Fibroblast of pulmonary artery (primary cell): ENCODE measurements at regions not wholly inside any gene's neighbourhood (a gene's known extent, or its start where the extent isn't known, plus 50 kb on each side); places are given as distances from the start of the nearest gene placed in this dataset.

Experiments used
- DNase-seq: peaks from one replicate; pipeline ENCODE4 v3.0.0-alpha.2; 2010; ENCODE audit warnings: low read depth
- H3K4me3 ChIP-seq: replicated peaks from 2 replicates; pipeline ENCODE4 v1.5.1; 2011; ENCODE audit warnings: low read depth, mild to moderate bottlenecking, control low read depth, low read length, moderate library complexity
- TF ChIP-seq, protein P1 (sequence below): IDR thresholded peaks from 2 replicates; pipeline ENCODE4 v1.5.1; 2011; ENCODE audit warnings: mild to moderate bottlenecking, control low read depth, low read length, inconsistent platforms; ENCODE audit errors: missing control alignments

DNA sequence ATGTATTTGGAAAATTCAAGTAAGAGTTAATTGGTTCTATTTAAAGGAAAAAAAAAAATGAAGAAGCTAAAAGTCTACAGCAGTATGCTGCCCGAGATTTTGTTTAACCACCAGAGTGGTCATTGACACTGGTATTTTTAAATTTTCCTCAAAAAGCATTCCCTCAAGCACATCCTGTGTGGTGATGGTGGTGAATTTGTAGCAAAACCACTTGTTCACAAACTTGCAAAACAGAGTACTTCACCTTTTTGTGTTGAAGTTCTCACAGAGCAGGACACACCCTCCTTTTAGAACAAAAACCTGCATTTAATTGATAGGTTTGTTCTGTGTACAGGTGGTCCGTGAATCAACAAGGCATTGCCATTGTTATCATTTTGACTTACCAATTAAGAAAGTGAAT is 374.2 kb downstream of the EFNA5 start:
- H3K4me3 ChIP-seq: no peak overlapping the region
- DNase-seq: no peak
- TF ChIP-seq, protein P1, sequence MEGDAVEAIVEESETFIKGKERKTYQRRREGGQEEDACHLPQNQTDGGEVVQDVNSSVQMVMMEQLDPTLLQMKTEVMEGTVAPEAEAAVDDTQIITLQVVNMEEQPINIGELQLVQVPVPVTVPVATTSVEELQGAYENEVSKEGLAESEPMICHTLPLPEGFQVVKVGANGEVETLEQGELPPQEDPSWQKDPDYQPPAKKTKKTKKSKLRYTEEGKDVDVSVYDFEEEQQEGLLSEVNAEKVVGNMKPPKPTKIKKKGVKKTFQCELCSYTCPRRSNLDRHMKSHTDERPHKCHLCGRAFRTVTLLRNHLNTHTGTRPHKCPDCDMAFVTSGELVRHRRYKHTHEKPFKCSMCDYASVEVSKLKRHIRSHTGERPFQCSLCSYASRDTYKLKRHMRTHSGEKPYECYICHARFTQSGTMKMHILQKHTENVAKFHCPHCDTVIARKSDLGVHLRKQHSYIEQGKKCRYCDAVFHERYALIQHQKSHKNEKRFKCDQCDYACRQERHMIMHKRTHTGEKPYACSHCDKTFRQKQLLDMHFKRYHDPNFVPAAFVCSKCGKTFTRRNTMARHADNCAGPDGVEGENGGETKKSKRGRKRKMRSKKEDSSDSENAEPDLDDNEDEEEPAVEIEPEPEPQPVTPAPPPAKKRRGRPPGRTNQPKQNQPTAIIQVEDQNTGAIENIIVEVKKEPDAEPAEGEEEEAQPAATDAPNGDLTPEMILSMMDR: no peak

DNA sequence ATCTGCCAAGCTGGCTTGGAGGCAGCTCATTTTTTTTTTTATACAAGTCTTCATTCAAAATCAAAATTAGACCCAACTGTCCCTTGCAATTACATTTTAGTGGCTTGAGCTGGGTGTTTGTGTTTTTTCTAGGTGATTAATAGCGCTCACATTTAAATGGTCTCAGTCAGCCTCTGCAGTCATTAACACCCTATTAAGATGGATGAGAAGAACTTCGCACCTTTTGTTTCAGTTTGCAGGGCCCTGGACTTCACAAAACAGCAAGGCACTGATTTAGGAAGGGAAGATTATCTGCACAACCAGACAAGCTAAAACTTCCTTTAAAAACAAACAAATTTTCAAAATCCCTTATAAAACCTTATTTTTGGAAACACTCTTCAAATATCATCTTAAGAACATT is 374.8 kb downstream of the EFNA5 start:
- no peak for DNase-seq
- TF ChIP-seq, protein P1: no peak
- no peak overlapping the region for H3K4me3 ChIP-seq

DNA sequence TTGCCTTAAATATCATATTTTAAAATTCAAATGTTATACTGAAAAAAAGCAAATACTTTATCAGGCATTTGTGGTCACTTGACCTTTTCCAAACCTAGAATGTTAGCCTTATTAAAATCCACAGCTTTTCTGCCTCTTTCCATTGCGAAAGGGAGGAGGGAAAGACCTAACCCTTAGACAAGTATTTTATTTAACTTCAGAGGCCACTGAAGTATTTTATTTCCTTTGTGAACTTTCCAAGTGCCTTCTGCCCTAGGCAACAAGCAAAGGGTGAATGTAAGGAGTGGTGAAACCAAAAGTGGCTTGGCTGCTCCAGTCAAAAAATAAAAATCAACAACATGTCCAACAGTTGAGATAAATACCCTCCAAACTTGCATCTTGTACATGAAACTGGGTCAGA is 376.1 kb downstream of the EFNA5 start:
- H3K4me3 ChIP-seq: no peak overlapping the region
- TF ChIP-seq, protein P1: no peak
- no peak for DNase-seq

DNA sequence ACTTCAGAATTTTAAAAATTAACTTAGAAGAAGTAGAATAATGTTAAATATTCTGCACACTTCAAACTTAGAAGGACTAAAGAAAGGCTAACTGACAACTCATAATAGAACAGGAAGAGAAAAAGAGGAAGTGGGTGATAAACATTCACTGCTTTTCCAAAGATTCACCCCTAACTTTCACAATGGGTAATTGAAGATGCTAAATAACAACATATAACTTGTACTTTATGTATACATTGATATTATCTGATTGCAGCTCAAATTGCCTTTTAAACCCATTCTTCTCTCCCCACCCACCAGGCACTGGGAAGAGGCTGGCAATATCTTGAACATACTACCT is 376.6 kb downstream of the EFNA5 start:
- TF ChIP-seq, protein P1: no peak
- no peak for DNase-seq
- no peak overlapping the region for H3K4me3 ChIP-seq

DNA sequence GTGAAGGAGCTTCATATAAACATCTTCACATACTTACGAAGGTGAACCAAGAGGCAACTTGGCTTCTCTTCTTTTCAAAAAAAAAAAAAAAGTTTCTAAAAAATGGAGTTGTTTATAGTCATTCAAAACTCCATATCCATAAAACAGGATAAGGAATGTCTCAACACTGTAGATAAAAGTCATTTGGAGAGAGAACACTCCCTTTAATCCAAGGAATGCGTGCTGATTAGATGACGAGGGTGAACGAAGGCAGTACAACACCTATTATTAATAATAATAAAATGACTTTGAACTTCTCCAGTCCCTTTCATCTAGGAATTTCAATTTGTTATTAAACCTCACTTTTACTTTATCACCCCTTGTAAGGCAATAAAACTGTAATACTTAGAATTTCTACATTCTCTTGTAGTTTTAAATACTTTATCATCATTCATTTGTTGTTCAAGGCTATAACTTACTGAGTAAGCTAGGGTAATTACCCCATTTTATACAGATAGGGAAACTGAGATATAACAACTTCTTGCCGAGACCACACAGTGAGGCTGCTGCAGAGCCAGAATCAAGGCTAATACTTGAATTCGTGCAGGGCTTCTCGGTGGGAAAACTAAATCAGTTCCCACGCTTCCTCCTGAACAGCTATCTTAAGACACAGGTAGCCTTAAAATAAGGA is 377.1 kb downstream of the EFNA5 start:
- no peak overlapping the region for H3K4me3 ChIP-seq
- TF ChIP-seq, protein P1: no peak
- DNase-seq: no peak

DNA sequence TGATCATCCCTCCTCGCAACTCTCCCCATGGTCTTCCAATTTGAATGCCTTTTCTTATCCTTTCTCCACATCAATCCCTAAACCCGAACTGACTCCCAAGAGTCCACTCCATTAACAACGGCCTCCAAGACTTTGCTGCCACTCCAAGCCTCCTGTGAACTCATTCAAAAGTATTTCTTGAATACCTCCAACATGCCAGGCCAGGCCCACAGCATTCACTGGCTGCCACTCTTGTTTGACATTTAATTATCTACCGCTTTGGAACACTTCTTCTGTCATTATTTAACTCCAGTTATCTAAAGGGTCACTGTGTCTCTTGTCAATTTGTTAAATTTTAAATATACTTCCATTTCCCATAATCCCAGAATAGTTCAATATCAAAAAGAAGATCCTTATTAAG is 378.9 kb downstream of the EFNA5 start:
- TF ChIP-seq, protein P1: no peak
- DNase-seq: no peak
- H3K4me3 ChIP-seq: no peak overlapping the region

DNA sequence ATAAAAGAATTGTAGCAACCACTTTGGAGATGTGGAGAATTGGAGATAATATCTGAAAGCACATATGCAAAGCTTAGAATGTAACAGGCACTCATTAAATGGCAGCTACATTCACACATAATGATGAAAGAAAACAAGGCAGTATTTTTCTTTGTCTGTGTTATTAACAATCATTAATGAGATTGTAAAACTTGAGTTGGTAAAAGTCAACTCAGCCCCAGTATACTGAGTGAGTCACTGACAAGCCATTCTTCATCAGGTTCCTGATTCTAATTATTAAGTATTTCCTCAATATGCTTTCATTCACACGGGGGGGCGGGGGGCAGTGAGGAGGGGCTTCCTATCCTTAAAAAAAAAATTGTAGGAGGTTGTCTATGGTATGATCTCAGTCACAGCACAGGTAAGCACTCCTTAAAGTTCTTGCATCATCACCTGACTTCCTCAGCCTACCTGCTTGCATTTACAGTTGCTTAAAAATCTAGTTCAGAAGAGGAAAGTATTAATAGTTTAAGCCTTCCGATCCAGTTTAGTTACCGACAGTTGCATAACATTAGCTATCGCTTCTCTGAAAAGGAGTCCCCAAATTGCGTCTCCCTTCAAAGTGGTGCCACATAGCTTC is 379.8 kb downstream of the EFNA5 start:
- no peak for DNase-seq
- no peak overlapping the region for H3K4me3 ChIP-seq
- TF ChIP-seq, protein P1: no peak
